GM12892 (cell line): ENCODE measurements at regions not wholly inside any gene's neighbourhood (a gene's known extent, or its start where the extent isn't known, plus 50 kb on each side); places are given as distances from the start of the nearest gene placed in this dataset.

ENCODE experiments used
- POLR2A ChIP-seq: IDR thresholded peaks from 2 replicates; pipeline ENCODE4 v1.6.1; 2011; ENCODE audit warnings: low read depth, low read length, control low read depth
- POLR2AphosphoS5 ChIP-seq: IDR thresholded peaks from 2 replicates; pipeline ENCODE4 v1.6.1; 2011; ENCODE audit warnings: low read depth, low read length, control low read depth
- TAF1 ChIP-seq: IDR thresholded peaks from 2 replicates; pipeline ENCODE4 v1.6.1; 2011; ENCODE audit warnings: low read depth, mild to moderate bottlenecking, control low read depth, low read length, borderline replicate concordance

GRCh38 chr10:31166606-31167005 is 134.9 kb upstream of the ZNF438 start:
- TF ChIP-seq POLR2A (no peak), POLR2AphosphoS5 (no peak), TAF1 (no peak)
